PFSK-1 (cell line): ENCODE measurements at regions not wholly inside any gene's neighbourhood (a gene's known extent, or its start where the extent isn't known, plus 50 kb on each side); places are given as distances from the start of the nearest gene placed in this dataset.

Experiments used
- FOXP2 ChIP-seq: optimal IDR thresholded peaks from 2 replicates; pipeline ENCODE3; 2011; ENCODE audit warnings: borderline replicate concordance, control low read depth, inconsistent platforms; ENCODE audit not compliant: insufficient read depth; ENCODE audit errors: extremely low read length, extremely low read depth
- POLR2AphosphoS5 ChIP-seq: IDR thresholded peaks from 2 replicates; pipeline ENCODE4 v1.6.1; 2012; ENCODE audit warnings: low read depth, mild to moderate bottlenecking, control low read depth, low read length, moderate library complexity
- SIN3A ChIP-seq: IDR thresholded peaks from 2 replicates; pipeline ENCODE4 v1.6.1; 2012; ENCODE audit warnings: mild to moderate bottlenecking, low read length, moderate library complexity, borderline replicate concordance; ENCODE audit not compliant: insufficient read depth
- TAF1 ChIP-seq: IDR thresholded peaks from 2 replicates; pipeline ENCODE4 v1.6.1; 2012; ENCODE audit warnings: low read length, control low read depth, borderline replicate concordance; ENCODE audit not compliant: insufficient read depth
- TF ChIP-seq, protein P1 (sequence below), 2 experiments: IDR thresholded peaks; 2 replicates each; pipeline versions ENCODE4 v1.6.1 to v1.8.0; 2011 to 2012; ENCODE audit warnings: low read depth in 2 of 2, low read length in 2 of 2, control low read depth in 1 of 2, inconsistent platforms in 1 of 2, mild to moderate bottlenecking in 1 of 2, moderate library complexity in 1 of 2; ENCODE audit not compliant: insufficient read depth in 1 of 2

DNA sequence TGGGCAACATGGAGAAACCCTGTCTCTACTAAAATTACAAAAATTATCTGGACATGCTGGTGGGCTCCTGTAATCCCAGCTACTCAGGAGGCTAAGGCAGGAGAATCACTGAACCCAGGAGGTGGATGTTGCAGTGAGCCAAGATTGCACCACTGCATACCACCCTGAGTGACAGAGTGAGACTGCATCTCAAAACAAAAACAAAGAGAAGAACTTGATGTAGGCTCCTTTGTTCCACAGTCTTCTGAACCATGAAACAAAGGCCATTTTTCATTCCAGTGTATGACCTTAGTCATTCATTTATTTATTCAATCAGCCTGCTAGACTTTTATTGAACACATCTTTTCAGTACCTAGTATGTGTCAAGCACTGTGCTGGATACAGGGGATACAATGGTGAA is 369.6 kb downstream of the FAT3 start:
- TF ChIP-seq, protein P1, sequence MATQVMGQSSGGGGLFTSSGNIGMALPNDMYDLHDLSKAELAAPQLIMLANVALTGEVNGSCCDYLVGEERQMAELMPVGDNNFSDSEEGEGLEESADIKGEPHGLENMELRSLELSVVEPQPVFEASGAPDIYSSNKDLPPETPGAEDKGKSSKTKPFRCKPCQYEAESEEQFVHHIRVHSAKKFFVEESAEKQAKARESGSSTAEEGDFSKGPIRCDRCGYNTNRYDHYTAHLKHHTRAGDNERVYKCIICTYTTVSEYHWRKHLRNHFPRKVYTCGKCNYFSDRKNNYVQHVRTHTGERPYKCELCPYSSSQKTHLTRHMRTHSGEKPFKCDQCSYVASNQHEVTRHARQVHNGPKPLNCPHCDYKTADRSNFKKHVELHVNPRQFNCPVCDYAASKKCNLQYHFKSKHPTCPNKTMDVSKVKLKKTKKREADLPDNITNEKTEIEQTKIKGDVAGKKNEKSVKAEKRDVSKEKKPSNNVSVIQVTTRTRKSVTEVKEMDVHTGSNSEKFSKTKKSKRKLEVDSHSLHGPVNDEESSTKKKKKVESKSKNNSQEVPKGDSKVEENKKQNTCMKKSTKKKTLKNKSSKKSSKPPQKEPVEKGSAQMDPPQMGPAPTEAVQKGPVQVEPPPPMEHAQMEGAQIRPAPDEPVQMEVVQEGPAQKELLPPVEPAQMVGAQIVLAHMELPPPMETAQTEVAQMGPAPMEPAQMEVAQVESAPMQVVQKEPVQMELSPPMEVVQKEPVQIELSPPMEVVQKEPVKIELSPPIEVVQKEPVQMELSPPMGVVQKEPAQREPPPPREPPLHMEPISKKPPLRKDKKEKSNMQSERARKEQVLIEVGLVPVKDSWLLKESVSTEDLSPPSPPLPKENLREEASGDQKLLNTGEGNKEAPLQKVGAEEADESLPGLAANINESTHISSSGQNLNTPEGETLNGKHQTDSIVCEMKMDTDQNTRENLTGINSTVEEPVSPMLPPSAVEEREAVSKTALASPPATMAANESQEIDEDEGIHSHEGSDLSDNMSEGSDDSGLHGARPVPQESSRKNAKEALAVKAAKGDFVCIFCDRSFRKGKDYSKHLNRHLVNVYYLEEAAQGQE (IDR thresholded peaks at IDR 0.05; ENCODE audit: insufficient read depth in 1 of 2, low read depth in 2 of 2, low read length in 2 of 2): no peak
- TF ChIP-seq TAF1 (no peak), FOXP2 (no peak), POLR2AphosphoS5 (no peak), SIN3A (no peak)

- TF ChIP-seq SIN3A (no peak), TAF1 (no peak), POLR2AphosphoS5 (no peak), FOXP2 (no peak)
- TF ChIP-seq, protein P1 (IDR thresholded peaks at IDR 0.05; ENCODE audit: insufficient read depth in 1 of 2, low read depth in 2 of 2, low read length in 2 of 2): no peak
Measured at GRCh38 chr11:92595052-92595451, 370.4 kb downstream of the FAT3 start.

GRCh38 chr11:92596596-92597317 is 372.1 kb downstream of the FAT3 start:
- TF ChIP-seq POLR2AphosphoS5 (no peak), SIN3A (no peak)

- TF ChIP-seq TAF1 (no peak), FOXP2 (no peak), SIN3A (no peak), POLR2AphosphoS5 (no peak)
- TF ChIP-seq, protein P1 (IDR thresholded peaks at IDR 0.05; ENCODE audit: insufficient read depth in 1 of 2, low read depth in 2 of 2, low read length in 2 of 2): no peak
Measured at GRCh38 chr11:92601048-92601447, 368.4 kb upstream of the MTNR1B start.

DNA sequence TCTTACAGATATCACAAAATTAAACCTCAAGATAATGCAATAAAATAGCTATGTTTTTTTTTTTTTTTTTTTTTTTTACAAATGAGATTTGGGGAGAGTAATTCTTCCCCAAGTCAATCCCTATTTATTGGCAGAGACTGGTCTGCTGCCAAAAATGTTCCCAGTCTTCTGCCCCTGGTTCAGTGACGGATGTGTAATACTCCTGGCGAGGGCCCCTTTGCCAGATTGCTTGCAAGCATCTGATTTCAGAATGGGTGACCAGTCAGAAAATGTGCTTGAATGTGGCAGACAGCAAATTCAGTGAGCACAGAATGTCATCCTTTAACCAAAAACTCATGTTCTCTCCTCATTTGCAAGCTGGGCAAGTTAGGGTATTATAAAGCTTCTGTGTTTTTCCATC is 363.8 kb upstream of the MTNR1B start:
- TF ChIP-seq FOXP2 (no peak), SIN3A (no peak), TAF1 (no peak)
- TF ChIP-seq, protein P1 (IDR thresholded peaks at IDR 0.05; ENCODE audit: insufficient read depth in 1 of 2, low read depth in 2 of 2, low read length in 2 of 2): no peak
